Colon (tissue), 2 donors: ENCODE measurements at regions not wholly inside any gene's neighbourhood (a gene's known extent, or its start where the extent isn't known, plus 50 kb on each side); places are given as distances from the start of the nearest gene placed in this dataset.

ENCODE experiments used
- FAIRE-seq: peaks from 2 replicates; lab custom pipeline; 2012; peaks lifted over from hg19 to GRCh38; lab: Jason Lieb, UNC
- donor health status: control.
- donor health status: control.

DNA sequence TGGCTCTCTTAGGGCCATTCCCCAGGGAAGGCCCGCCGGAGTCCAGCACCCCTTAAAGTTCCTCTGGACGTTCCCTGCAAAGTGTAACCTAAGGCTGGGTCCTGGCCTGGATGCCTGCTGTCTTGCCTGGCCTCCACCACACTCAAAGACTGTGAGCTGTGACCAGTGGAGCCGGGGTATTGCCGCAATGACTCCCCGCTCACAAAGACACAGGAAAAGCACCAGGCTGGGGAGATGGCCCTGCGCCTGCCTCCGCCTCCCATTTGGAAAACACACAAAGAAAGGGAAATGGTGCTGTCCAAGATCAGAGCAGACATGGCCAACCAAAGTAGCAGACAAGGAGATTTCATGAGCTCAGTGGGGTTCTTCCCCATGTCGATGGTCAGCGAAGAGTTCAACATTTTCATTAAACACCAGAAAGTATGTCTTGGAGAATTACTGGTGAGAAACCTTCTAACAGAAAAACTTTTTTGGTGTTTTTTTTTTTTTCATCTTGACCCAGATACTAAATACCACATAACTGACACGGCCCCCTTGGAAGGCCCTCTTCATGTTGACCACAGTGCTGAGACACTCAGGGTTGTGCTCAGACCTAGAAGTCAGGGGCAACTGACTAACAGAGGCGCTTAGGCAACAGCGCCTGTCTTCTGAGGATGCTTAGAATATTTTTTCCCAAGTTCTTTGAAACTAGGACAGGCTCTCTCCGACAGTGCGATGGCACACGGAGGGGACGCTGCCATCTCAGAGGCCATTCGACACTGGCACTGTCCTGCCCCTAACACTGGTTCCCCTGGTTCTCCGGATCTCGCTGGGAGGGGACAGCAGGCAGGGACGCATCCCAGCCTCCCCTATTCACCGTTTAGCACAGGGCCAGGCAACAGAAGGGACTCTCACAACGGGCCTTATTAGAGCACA, 226.4 kb upstream of the ID2 start:
- FAIRE-seq = no peak

DNA sequence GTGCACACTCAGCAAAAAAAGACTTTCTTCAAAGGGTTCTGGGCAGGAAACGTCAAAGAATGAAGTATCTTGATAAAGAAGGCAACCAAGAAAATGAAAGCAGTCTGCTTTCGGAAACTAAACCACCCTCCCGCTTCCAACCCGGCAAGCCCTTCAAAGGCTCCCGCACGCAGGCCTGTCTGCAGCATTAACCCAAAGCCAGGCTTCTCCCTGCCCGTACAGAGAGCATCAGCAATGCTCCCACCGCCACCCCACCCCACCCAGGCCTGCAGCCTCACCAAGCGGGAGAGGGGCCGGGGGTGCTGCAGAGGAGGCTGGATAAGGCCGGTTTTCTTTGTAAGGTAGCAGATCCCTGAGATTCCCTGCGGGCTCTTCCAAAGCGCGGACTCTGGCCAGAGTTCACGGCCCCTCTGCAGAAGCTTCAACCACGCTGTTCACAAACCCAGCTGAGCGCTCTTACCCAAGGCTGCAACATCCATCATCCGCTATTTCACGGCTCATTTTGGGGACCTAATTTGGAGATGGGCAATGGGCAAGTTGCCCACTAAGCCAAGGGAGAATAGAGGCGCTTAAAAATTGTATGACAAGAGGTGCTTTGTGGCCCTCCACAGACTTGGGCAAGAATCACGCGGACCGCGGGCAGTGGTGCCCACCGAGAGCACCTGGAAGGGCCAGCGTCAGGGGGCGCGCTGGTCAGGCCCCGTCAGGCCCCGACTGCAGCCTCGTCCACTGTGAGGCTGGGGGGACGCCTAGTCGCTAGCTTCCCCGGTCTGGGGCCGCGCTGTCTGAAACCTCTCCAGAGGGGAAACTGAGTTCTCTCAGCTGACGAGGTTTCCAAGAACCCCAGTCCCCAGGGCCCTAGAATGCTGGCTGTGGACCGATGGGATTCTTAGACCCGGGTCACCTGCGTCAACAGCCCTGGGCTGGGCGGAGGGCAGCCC, 225.4 kb upstream of the ID2 start:
- no peak for FAIRE-seq

DNA sequence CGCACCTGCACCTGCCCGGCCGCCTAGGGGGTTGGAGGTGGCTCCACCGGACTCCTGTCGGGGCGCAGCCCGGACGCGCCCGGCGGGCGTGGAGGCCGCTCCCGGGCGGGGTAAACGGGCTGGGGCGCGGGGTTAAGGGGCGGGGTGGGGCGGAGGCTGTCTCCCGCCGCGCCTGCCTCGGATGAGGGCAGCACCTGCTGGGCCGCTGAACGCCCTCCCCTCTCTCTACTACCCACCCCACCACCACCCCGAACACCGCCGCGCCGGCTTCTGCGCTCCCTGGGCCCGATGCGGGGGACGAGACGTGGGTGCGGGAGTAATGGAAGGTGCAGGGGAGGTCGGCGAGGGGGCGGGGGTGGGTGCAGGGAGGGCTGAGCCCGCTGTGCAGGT, 224.8 kb upstream of the ID2 start:
- no peak for FAIRE-seq

DNA sequence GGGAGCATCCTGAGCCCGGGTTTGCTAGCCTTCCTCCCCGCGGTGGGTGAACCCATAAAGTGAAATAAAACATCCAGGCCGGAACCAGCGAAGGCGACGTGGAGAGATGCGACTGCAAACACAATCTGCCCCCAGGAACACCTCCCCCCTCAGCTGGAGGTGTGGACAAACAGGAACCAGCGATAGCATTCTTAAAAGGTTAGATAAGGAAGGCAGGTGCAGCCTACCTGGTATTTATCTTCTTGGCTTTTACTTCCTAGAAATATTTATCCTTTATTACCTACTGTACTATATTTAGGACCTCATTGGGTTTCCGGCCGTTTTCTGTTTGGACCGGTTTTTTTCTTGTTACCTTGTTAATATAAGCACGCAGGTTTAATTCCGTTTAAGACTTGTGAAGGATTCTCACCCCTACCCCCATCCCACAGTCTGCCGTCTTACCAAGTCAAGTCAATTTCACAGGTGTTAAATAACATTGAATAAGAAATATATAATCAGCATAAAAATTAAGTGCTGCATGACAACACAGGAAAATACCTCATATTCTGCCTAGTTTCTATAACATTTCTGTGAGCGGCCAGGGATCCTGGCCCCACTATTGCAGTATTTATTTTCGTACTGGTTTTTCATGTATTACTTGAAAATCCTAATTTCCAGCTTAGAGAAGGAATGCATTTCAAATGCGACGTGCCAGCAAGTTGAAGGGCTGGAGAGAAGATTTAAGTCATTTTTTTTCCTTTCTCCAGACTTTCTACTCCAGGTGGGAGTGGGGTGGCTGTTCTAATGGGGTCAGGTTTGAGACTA, 224.0 kb upstream of the ID2 start:
- FAIRE-seq = no peak

- no peak for FAIRE-seq
These were observed 223.1 kb upstream of the ID2 start for GRCh38 chr2:8458503-8459459.

DNA sequence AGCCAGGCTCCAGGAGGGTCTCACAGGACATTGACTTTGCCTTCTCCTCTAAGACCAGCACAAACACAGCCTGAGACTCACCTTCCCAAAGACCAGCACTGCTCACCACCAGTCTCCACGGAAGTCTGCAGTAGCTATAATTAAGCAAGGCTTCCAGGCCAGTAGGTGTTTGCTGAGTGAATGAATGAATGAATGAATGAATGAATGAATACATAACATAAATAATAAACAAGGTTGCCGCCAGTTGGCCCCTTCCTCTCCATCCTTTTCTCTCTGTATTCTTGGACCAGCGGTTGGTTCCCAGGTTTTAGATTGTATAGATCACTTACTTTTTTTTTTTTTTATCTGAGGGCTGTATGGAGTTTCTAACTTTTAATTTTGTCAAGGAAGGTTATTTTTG, 222.4 kb upstream of the ID2 start:
- no peak for FAIRE-seq

DNA sequence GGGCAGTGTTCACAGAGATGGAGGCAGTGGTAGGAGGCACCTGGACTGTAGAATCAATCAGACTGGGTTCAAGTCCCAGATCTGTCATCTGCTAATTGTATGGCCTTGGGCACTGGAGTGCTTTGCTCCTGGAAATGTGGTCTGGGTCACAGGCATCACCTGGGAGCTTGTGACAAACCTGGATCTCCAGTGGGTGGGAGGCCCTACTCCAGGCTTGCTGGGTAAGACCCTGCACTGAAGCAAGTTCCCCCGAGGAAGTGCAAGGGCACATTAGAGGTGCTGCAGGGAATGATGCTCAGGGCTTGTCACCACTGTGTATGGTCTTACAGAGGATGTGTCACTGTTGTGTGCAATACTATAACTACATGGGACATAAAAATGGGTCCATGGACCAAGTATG, 220.5 kb upstream of the ID2 start:
- FAIRE-seq = no peak

DNA sequence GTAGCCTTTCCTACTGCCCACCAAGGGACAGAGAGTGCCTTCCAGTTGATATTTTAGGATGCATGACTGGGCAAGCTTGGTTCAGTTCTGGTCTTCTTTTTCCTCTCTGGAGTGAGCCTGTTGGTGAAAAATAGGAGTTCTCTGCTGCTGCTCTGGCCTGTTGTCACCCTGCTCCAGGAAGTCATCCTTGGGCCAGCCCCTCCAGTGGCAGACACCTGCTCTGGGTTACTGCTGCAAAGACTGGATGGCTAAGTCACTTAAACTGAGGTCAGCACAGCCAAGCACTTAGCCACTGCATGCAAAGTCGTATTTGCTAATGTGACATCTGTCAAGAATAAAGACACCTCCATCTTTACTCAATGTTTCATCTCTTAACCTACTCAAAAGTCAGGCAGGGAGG, 219.6 kb upstream of the ID2 start:
- FAIRE-seq = no peak

GRCh38 chr2:8462899-8463648, 218.8 kb upstream of the ID2 start:
- FAIRE-seq = no peak

- no peak for FAIRE-seq
These were observed 216.3 kb upstream of the ID2 start for GRCh38 chr2:8465560-8465959.

DNA sequence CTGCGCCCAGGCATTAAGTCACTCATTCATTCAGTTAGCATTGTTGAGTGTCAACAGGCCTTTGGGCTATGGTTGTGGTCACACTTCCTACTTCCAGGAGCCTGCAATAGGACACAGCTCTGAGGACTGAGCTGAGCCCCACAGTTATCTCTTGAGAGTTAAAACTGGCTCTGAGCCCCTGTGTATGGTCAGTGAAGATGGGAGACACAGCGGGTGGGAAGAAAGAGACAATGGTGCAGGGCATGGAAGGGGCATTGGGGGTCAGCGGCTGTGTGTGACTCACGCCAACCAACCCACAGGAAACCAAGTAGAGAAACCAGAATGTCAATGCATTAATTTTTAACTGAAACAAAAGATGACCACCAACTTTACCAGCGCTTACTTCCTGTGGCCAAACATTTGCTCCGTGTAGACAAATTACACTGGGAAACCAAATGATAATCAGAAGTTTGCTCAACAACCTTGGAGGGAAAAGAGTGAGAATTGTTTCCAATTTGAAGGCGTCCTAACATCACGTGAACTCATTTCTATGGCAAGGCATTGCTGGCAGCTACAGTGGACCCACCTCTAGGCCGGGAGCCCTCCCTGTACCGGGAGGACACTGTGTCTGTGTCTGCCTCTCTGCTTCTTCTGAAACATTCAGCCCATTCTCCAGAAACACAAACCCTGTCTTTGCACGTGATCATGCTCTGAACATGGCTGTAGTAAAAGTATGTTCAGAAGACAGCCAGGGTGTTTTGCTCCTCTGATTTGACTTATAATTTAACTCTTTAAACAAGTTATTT, 212.0 kb upstream of the ID2 start:
- no peak for FAIRE-seq

- FAIRE-seq = no peak
These were observed 209.1 kb upstream of the ID2 start for GRCh38 chr2:8472545-8473323.

GRCh38 chr2:8475349-8476031, 206.4 kb upstream of the ID2 start:
- no peak for FAIRE-seq

DNA sequence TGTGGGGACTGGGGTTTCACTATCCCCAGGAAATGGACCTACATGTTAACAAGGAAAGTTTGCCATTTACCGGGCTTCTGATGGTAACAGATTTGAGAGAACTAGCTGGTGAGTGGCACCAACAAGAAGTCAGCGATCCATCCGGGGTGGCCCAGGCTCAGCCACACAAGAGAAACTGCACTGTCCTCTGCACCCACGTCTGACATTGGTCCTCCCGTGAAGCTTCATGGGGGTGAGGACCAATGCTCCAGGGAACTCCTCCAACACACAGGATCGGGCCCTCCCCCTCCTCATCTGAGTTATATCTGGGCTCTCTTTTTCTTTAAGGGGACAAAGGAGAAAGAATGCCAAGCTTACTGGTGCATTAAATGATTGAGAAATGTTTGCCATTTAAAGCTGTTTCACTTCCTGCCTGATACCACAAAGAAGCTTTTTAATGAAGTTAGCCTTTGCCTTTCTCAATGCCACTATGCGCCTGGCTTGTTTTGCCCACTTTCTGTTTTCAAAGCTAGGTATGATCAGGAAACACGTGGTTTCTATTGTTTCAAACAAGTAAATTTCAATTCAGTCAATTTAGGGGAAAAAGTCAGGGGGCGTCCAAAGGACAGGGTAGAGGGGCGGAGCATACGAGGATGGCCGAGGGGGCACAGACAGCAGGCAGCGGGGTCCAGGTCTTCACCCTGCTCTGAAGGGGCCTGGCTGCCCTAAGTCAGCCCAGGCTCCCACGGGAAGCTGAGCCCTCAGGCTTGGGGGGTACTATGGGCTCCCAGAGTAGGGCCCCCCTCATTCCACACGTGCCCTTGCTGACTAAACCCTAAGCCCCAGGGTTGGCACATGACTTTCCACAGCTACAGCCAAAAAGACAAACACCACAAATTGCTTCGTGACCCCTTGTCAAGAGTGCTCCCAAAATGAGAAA, 204.0 kb upstream of the ID2 start:
- FAIRE-seq = no peak

- no peak for FAIRE-seq
These were observed 203.4 kb upstream of the ID2 start for GRCh38 chr2:8478471-8478793.

- FAIRE-seq = no peak
These were observed 202.6 kb upstream of the ID2 start for GRCh38 chr2:8479298-8479697.

- FAIRE-seq = no peak
These were observed 200.9 kb upstream of the ID2 start for GRCh38 chr2:8480915-8481314.
